ENCODE measurements at regions not wholly inside any gene's neighbourhood (a gene's known extent, or its start where the extent isn't known, plus 50 kb on each side); places are given as distances from the start of the nearest gene placed in this dataset.
"Not testable (repeated sequence)": the region's sequence is repeated elsewhere in the genome, so short reads cannot be mapped to it uniquely, and the experiment has no call there.

GRCh38 chr5:104452550-104452949 is 890.0 kb upstream of the NUDT12 start:
- DNase-seq (ENCODE audit: low spot score) = no peak

- not testable (repeated sequence) for DNase-seq (ENCODE audit: low spot score)
Observed at GRCh38 chr5:104451911-104452310, 889.3 kb upstream of the NUDT12 start.

GRCh38 chr5:104444656-104445055 is 882.1 kb upstream of the NUDT12 start:
- DNase-seq (ENCODE audit: low spot score) = no peak

DNA sequence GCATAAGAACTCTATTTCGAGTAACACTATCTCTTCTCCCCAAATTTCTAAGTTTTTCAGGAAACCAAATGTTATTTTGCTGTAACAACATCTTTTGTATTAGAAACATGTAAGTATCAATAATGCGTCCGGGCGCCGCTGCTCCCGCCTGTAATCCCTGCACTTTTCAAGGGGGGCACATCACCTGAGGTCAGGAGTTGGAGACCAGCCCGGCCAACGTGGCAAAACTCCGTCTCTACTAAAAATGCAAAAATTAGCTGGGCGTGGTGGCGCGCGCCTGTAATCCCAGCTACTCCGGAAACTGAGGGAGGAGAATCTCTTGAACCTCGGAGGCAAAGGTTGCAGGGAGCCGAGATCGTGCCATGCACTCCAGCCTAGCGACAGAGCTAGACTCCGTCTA is 881.1 kb upstream of the NUDT12 start:
- DNase-seq (ENCODE audit: low spot score) = no peak

GRCh38 chr5:104431981-104432380 is 869.4 kb upstream of the NUDT12 start:
- DNase-seq (ENCODE audit: low spot score) = no peak

DNA sequence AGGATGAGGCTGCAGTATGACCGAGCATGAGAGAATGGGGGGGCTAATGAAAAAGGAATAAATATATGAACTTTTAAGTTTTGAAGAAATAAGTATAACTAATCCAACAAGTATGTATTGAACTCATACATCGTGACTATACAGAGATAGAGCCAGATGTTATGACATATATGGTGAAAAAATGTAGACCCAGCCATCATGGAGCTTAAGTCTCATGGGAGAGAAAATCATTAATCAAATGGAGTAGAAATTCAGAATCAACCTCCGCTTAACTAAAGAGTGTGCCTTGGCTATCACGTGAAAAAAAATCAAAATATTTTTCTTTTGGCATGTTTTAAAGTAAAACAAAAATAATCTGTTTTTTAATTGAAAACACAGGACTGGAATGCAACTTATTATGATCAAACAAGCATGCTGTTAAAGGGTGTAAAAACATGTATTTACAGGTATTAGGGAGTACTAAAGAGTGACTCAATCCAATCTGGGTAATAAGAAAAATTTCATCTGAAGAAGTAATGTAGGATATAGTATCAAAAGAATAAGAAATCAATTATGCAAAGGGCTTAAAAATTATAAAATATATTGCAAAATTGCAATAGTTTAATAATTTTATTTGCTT is 868.5 kb upstream of the NUDT12 start:
- no peak for DNase-seq (ENCODE audit: low spot score)

GRCh38 chr5:104429911-104430310 is 867.3 kb upstream of the NUDT12 start:
- DNase-seq (ENCODE audit: low spot score) = no peak

- DNase-seq (ENCODE audit: low spot score) = no peak
Observed at GRCh38 chr5:104421431-104421830, 858.8 kb upstream of the NUDT12 start.

DNA sequence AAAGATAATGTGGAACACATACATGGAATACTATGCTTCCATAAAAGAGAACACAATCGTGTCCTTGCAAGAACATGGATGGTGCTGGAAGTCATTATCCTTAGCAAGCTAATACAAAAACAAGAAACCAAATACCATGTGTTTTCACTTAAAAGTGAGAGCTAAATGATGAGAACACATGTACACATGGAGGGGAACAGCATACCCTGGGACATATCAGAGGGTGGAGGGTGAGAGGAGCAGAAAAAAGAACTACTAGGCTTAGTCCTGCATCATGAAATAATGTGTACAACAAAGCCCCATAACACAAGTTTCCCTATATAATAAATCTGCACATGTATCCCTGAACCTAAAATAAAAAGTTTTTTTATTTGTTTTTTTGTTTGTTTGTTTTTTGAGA is 855.5 kb upstream of the NUDT12 start:
- DNase-seq (ENCODE audit: low spot score) = no peak

- no peak for DNase-seq (ENCODE audit: low spot score)
Observed at GRCh38 chr5:104412649-104413240, 850.2 kb upstream of the NUDT12 start.

GRCh38 chr5:104400941-104401340 is 838.4 kb upstream of the NUDT12 start:
- DNase-seq (ENCODE audit: low spot score) = no peak

- no peak for DNase-seq (ENCODE audit: low spot score)
Observed at GRCh38 chr5:104385906-104386305, 823.3 kb upstream of the NUDT12 start.

DNA sequence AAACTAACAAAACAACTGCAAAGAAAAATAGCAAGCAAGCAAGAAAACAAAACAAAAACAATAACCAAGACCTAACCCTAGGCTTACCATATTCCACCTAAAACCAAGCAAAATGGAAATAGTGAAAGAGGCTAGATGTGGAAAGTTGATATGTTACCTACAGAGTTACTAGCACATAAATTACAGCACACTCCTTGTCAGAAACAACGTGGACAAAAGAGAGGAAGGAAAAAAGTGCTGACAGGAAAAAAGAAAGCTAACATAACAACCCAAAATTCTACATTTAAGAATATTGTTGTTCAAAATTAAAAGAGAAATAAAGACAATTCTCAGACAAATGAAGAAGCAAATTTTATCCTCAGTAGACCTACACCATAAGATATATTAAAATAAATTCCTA is 812.8 kb upstream of the NUDT12 start:
- DNase-seq (ENCODE audit: low spot score) = no peak

GRCh38 chr5:104372796-104373195 is 810.2 kb upstream of the NUDT12 start:
- DNase-seq (ENCODE audit: low spot score) = no peak

- no peak for DNase-seq (ENCODE audit: low spot score)
Observed at GRCh38 chr5:104372376-104372775, 809.8 kb upstream of the NUDT12 start.

GRCh38 chr5:104370523-104370922 is 807.9 kb upstream of the NUDT12 start:
- DNase-seq (ENCODE audit: low spot score) = no peak

DNA sequence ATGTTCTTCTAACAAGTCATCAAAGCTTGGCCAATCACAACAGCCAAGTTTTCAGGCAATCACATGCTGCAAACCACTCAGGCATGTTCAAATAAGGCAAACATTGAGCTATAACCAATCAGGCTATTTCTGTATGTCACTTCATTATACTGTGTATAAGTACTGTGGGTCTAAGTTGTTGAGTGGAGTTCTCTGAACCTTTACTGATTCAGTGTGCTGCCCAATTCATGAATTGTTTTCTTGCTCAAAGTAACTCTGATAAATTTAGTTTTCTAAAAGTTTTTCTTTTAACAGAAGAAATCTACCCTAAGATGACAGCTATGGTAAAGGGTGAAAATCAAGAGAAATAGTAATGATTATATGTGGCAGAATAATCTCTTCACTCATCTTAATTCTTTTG is 805.4 kb upstream of the NUDT12 start:
- DNase-seq (ENCODE audit: low spot score) = no peak

DNA sequence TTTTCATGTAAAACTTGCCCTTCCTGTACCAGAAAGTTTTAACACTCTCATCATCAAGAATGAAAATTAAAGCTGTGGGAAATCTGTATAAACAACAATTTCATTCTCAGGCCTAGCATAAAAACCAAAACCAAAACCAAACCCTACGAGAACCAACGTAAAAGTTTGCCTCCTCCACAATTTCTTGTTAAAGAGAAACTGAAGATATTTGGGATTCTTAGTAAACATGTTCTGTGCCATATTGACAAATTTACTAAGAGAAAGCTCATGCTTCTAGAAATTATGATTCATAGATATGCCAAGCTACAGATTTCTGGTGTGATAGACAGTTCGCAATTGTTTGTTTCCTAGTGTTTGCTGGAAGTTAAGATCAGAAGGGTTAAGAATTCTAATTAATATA is 801.0 kb upstream of the NUDT12 start:
- no peak for DNase-seq (ENCODE audit: low spot score)

DNA sequence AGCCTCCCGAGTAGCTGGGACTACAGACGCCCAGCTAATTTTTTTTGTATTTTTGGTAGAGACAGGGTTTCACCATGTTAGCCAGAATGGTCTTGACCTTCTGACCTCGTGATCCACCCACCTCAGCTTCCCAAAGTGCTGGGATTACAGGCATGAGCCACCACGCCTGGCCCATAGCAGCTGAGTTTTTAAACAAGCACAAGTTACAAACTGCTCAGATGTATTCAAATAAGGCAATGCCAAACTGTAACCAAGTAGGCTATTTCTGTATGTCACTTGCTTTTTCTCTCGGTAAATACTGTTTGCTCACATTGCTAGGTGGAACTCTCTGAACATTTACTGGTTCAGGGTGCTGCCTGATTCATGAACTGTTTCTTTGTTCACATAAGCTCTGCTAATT is 799.3 kb upstream of the NUDT12 start:
- no peak for DNase-seq (ENCODE audit: low spot score)

DNA sequence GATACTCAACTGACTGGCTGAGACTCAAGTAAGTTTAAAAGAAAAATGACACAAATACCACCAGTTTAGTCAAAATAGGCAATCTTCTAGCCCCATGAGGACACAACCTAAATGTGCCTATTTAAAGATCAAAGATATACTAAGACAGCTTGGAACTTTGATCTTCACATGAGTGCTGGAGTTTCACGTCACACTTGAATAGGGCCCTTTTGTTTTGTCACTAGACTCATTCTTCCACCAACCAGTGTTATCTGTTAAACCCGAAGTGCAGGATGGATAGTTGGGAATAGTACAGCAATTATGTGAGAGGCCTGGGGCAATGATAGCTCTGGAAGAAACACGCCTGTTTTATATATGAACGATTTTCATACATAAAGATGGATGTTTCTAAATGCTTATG is 792.8 kb upstream of the NUDT12 start:
- DNase-seq (ENCODE audit: low spot score) = no peak

DNA sequence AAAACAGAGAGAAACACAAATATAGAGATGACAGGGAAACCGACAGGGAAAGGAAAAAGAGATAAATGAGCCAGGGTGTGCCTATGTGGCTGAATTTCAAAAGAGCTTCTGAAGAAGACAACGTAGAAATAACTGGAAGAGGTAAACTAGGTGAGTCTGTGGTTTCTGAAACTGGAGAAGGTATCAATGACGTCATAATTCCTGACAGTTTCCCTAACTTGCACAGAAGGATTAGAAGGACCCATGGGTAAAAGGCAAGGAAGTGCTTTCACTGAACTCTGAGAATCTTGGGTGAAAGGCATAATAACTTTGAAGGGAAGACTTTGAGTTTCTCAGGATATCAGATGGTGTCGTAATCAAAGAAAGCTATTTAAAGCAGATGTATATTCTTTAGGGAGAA is 790.8 kb upstream of the NUDT12 start:
- no peak for DNase-seq (ENCODE audit: low spot score)

GRCh38 chr5:104352954-104353353 is 790.4 kb upstream of the NUDT12 start:
- DNase-seq (ENCODE audit: low spot score) = no peak

- no peak for DNase-seq (ENCODE audit: low spot score)
Observed at GRCh38 chr5:104347119-104347708, 784.6 kb upstream of the NUDT12 start.

All from hepatic stellate cell (primary cell).